Calu3 (cell line): ENCODE measurements at regions not wholly inside any gene's neighbourhood (a gene's known extent, or its start where the extent isn't known, plus 50 kb on each side); places are given as distances from the start of the nearest gene placed in this dataset.

Experiments
- BruUV-seq: library from RNA; stranded (reverse); fragments of 400-500 nt; replicated peaks from 2 replicates; lab custom pipeline; 2021; lab: Mats Ljungman, UMichigan
- CTCF ChIA-PET: fragments of 300-600 bp; sonication (Branson Sonifier 250); formaldehyde crosslinking; loops from one replicate; lab custom pipeline; 2022; ENCODE audit warnings: antibody characterized with exemption; lab: Charles Lee
- DNase-seq: peaks from one replicate; pipeline ENCODE4 v3.0.0; 2022
- H3K27ac Mint-ChIP-seq: one replicate; pipeline ENCODE4 v1.8.0; 2022; ENCODE audit warnings: mixed read lengths; ENCODE audit not compliant: unreplicated experiment
- H3K27me3 Mint-ChIP-seq: one replicate; pipeline ENCODE4 v1.8.0; 2022; ENCODE audit warnings: mixed read lengths; ENCODE audit not compliant: unreplicated experiment
- H3K36me3 Mint-ChIP-seq: one replicate; pipeline ENCODE4 v1.8.0; 2022; ENCODE audit warnings: mild to moderate bottlenecking, moderate library complexity, mixed read lengths; ENCODE audit not compliant: insufficient read depth, unreplicated experiment
- H3K4me1 Mint-ChIP-seq: one replicate; pipeline ENCODE4 v1.8.0; 2022; ENCODE audit warnings: mild to moderate bottlenecking, low read depth, mixed read lengths; ENCODE audit not compliant: unreplicated experiment
- H3K4me3 Mint-ChIP-seq: one replicate; pipeline ENCODE4 v1.8.0; 2022; ENCODE audit warnings: mild to moderate bottlenecking, low read depth, moderate library complexity, mixed read lengths; ENCODE audit not compliant: unreplicated experiment
- H3K9me3 Mint-ChIP-seq: one replicate; pipeline ENCODE4 v1.8.0; 2022; ENCODE audit warnings: low read depth, mixed read lengths; ENCODE audit not compliant: unreplicated experiment
- intact Hi-C: fragments of 100-400 bp; cut with micrococcal nuclease; formaldehyde crosslinking; loops from one replicate; pipeline ENCODE4 v1.10.0; 2022; ENCODE audit not compliant: unreplicated experiment
- TF ChIP-seq, protein P1 (sequence below): fragments of 200-600 bp; IDR thresholded peaks from one replicate; pipeline ENCODE4 v1.8.0; 2022; ENCODE audit warnings: antibody characterized with exemption; ENCODE audit not compliant: unreplicated experiment

DNA sequence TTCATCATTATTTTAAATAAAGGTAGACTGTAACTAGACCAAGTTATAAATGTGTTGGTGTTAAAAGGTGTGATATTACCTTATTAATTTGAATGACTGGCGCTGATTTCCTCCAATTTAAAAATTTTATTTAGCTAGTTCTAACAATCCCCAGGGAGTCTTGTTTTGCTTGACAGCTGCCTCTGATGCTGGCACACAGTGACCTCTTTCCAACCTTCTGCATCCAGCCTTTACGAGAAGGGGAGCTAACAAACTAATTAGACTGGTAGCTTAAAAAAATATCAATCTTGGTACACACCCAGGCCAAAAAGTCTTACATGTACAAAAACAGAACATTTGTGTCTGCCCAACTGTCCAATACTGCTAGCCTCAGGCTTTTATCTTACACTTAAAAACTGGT lies 51.8 kb upstream of the ENPEP start:
- H3K4me1 Mint-ChIP-seq = no peaks in the 10 kb centered on the region
- no peak overlapping the region for H3K27ac Mint-ChIP-seq
- no peaks in the 10 kb centered on the region for H3K36me3 Mint-ChIP-seq
- CTCF ChIA-PET = no interaction called here
- TF ChIP-seq, protein P1, sequence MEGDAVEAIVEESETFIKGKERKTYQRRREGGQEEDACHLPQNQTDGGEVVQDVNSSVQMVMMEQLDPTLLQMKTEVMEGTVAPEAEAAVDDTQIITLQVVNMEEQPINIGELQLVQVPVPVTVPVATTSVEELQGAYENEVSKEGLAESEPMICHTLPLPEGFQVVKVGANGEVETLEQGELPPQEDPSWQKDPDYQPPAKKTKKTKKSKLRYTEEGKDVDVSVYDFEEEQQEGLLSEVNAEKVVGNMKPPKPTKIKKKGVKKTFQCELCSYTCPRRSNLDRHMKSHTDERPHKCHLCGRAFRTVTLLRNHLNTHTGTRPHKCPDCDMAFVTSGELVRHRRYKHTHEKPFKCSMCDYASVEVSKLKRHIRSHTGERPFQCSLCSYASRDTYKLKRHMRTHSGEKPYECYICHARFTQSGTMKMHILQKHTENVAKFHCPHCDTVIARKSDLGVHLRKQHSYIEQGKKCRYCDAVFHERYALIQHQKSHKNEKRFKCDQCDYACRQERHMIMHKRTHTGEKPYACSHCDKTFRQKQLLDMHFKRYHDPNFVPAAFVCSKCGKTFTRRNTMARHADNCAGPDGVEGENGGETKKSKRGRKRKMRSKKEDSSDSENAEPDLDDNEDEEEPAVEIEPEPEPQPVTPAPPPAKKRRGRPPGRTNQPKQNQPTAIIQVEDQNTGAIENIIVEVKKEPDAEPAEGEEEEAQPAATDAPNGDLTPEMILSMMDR = no peak
- H3K4me3 Mint-ChIP-seq = no peak overlapping the region
- no TSS peak for BruUV-seq
- H3K27me3 Mint-ChIP-seq = peaks cover 11% of the 10 kb centered on the region
- intact Hi-C loops = no loop called here
- no peak for DNase-seq
- no peaks in the 10 kb centered on the region for H3K9me3 Mint-ChIP-seq

- no peak for DNase-seq
- Mint-ChIP-seq H3K27ac (no peak overlapping the region), H3K36me3 (no peaks in the 10 kb centered on the region), H3K9me3 (no peaks in the 10 kb centered on the region), H3K4me3 (no peak overlapping the region), H3K27me3 (no peaks in the 10 kb centered on the region), H3K4me1 (no peaks in the 10 kb centered on the region)
- CTCF ChIA-PET = no interaction called here
- no TSS peak for BruUV-seq
- TF ChIP-seq, protein P1 = no peak
- intact Hi-C loops = no loop called here
Measured at GRCh38 chr4:110418641-110419040, 57.3 kb upstream of the ENPEP start.

GRCh38 chr4:110417136-110417535 lies 58.8 kb upstream of the ENPEP start:
- Mint-ChIP-seq H3K27me3 (no peaks in the 10 kb centered on the region), H3K36me3 (no peaks in the 10 kb centered on the region), H3K27ac (no peak overlapping the region), H3K4me3 (no peak overlapping the region), H3K4me1 (no peaks in the 10 kb centered on the region), H3K9me3 (no peaks in the 10 kb centered on the region)
- BruUV-seq = no TSS peak
- TF ChIP-seq, protein P1 = no peak
- CTCF ChIA-PET = no interaction called here
- no peak for DNase-seq
- intact Hi-C loops = no loop called here

GRCh38 chr4:110415478-110415877 lies 60.5 kb upstream of the ENPEP start:
- CTCF ChIA-PET = no interaction called here
- no peaks in the 10 kb centered on the region for H3K36me3 Mint-ChIP-seq
- no peak for DNase-seq
- H3K27ac Mint-ChIP-seq = no peak overlapping the region
- TF ChIP-seq, protein P1 = no peak
- BruUV-seq = no TSS peak
- intact Hi-C loops = no loop called here
- H3K4me3 Mint-ChIP-seq = no peak overlapping the region
- no peaks in the 10 kb centered on the region for H3K9me3 Mint-ChIP-seq
- H3K27me3 Mint-ChIP-seq = no peaks in the 10 kb centered on the region
- H3K4me1 Mint-ChIP-seq = no peaks in the 10 kb centered on the region
